ENCODE measurements at regions not wholly inside any gene's neighbourhood (a gene's known extent, or its start where the extent isn't known, plus 50 kb on each side); places are given as distances from the start of the nearest gene placed in this dataset.
A peak's percentile ranks its signal among the peaks of the same experiment; 100 is the strongest.

DNA sequence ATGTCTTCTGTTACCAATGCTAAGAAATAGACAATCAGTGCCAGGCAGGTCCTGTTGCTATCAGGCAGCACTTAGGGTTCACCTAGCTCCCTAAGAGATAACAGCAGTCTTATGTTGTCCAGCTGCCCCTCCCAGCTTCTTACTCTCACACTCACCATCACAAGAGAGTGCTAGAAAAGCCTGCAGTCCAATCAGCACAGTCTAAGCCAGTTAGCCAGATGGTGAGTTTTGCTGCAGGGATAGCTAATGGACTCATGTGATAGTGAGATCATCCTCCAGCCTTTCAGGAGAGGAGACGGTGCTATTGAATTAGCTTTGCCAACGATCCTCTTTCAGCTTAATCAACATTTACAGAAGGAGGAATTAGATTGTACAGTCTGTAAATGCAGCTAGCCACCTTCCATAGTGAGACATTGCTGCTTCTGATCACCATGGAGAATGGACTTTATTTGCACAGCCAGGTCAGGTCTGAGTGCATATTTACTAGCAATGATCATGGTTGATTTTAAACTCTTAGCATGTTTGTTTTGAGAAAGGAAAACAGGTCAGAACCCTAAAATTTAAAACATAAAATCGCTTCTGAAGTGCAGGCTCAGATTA is 438.3 kb downstream of the CENPC start:
- Mint-ChIP-seq H3K27ac (no peak overlapping the region), H3K27me3 (ENCODE audit: low read depth in 3 of 3) (no peaks in the 10 kb centered on the region), H3K36me3 (no peaks in the 10 kb centered on the region), H3K9me3 (peaks cover 0 to 22% (median 11%) of the 10 kb centered on the region in 6 donors), H3K4me1 (no peaks in the 10 kb centered on the region), H3K4me3 (no peak overlapping the region)
- no peak for DNase-seq

DNA sequence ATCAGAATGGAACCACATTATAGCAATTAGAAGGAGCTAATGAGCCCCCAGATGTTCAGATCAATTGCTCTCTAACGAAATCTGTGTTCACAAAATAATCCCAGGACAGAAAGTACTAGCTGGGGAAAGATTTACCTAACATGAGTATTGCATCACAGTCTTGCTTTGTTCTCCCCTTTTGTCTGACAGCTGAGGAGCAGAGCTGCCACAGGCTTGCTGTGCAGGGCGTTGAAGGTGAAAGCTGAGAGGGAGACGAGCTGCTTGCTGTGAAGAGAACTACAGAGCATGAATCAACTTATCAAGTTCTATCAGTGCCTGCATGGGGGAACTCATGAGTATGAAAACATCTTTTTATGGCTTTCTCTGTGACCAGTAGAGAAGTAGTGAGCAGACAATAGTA is 441.2 kb downstream of the CENPC start:
- H3K36me3 Mint-ChIP-seq: no peaks in the 10 kb centered on the region
- H3K4me1 Mint-ChIP-seq: no peaks in the 10 kb centered on the region

DNA sequence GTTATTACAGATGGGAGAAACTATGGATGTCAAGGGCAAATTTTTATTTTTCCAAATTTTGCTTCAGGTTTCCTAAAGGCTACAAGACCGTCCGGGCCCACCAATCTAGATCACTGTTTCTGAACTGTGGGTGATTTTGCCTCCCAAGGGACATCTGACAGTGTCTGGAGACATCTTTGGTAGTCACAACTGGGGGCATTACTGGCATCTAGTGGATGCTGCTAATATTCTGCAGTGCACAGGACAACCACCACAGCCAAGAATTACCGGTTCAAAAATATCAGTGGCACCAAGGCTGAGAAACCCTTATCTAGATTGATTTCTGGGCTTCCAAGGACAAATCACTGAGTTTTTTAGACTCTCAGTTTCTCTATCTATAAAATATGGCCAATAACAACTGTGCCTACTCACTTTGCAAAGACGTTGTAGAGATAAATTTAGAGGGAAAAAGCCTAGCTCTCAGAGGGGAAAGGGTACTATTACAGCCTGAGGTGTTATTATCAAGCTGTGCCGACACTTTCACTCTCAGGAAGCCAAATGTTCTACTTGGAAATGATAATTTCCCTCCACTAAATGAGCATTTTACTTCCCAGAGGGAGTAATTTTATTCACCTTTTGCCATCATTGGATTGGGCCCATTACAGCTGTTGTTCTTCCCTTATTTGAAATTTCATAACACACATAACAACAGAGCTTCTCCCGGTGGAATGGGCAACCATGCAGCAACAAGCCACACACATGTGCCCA is 442.1 kb downstream of the CENPC start:
- no peaks in the 10 kb centered on the region for H3K36me3 Mint-ChIP-seq
- no peaks in the 10 kb centered on the region for H3K27me3 Mint-ChIP-seq (ENCODE audit: low read depth in 3 of 3)
- DNase-seq: no peak
- H3K4me1 Mint-ChIP-seq: no peaks in the 10 kb centered on the region
- no peak overlapping the region for H3K4me3 Mint-ChIP-seq
- no peak overlapping the region for H3K27ac Mint-ChIP-seq
- H3K9me3 Mint-ChIP-seq: peaks cover 0 to 10% (median 4%) of the 10 kb centered on the region in 6 donors

More for the DNA sequence above, 441.2 kb downstream of the CENPC start:
- H3K27ac Mint-ChIP-seq: no peak overlapping the region
- no peaks in the 10 kb centered on the region for H3K27me3 Mint-ChIP-seq (ENCODE audit: low read depth in 3 of 3)
- no peak overlapping the region for H3K4me3 Mint-ChIP-seq
- no peak for DNase-seq
- peaks cover 0 to 10% (median 4%) of the 10 kb centered on the region in 6 donors for H3K9me3 Mint-ChIP-seq

DNA sequence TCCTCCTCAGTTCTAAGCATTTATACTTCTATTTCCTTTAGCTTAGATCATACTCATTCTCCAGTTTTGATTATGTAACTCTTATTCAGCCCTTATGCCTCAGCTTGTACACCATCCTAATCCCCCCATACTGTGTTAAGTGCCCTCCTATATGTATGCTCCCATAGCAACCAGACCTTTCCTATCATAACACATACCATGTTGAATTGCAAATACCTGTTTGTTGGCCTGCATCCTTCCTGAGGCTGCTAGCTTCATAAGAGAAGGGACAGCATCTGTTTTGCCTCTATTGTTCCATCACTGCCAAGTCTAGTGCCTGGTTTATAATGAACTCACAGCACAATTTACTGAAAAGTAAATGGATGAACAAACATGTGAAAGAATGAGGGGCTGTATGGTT is 443.7 kb downstream of the CENPC start:
- Mint-ChIP-seq H3K27me3 (ENCODE audit: low read depth in 3 of 3) (no peaks in the 10 kb centered on the region), H3K9me3 (peaks cover 0 to 10% (median 4%) of the 10 kb centered on the region in 6 donors), H3K4me1 (no peaks in the 10 kb centered on the region)

DNA sequence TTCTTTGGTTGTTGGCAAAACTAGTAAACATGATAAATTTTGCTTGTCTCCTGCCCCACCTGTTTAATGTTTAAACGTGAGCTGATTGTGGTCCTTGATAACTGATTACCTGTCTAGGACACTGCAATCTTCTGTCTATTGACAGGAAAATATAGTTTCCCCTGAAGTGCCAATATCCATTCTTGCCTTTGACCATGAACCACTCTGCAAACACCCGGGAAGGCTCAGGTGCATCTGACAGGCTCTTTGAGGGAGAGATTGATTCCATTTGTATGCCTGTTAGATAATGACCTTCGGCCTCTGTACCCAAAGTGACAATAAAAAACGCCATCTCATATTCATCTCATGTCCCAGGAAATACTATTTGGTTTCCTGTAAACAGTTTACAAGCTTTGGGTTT is 453.0 kb downstream of the CENPC start:
- Mint-ChIP-seq H3K4me1 (no peaks in the 10 kb centered on the region), H3K27me3 (ENCODE audit: low read depth in 3 of 3) (no peaks in the 10 kb centered on the region), H3K36me3 (no peaks in the 10 kb centered on the region), H3K27ac (no peak overlapping the region), H3K4me3 (no peak overlapping the region), H3K9me3 (peaks cover 0 to 6% (median 0%) of the 10 kb centered on the region in 6 donors)
- no peak for DNase-seq

More for the DNA sequence above, 443.7 kb downstream of the CENPC start:
- Mint-ChIP-seq H3K36me3 (no peaks in the 10 kb centered on the region), H3K27ac (no peak overlapping the region), H3K4me3 (no peak overlapping the region)
- no peak for DNase-seq

DNA sequence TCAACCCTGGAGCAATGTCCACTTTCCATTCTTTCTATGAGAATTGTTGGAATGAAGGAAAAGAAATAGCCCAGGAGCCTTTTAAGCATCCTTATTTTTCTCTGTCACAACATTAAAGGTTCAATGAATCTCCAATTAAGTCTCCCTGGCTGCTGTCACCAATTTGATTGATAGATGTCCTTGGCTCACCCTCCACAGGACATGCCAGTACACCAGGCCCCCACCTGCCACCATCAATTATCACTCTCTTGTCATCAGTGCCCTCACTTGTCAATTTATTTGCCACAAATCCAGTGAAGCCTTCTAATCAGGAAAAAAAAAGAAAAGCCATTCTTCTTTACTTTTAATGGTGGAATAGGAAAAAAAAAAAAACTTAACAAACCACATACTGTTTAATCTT is 453.6 kb downstream of the CENPC start:
- H3K4me3 Mint-ChIP-seq: no peak overlapping the region
- peaks cover 0 to 6% (median under 1%) of the 10 kb centered on the region in 6 donors for H3K9me3 Mint-ChIP-seq
- no peak for DNase-seq
- H3K4me1 Mint-ChIP-seq: no peaks in the 10 kb centered on the region
- no peaks in the 10 kb centered on the region for H3K27me3 Mint-ChIP-seq (ENCODE audit: low read depth in 3 of 3)
- H3K27ac Mint-ChIP-seq: no peak overlapping the region
- H3K36me3 Mint-ChIP-seq: no peaks in the 10 kb centered on the region

DNA sequence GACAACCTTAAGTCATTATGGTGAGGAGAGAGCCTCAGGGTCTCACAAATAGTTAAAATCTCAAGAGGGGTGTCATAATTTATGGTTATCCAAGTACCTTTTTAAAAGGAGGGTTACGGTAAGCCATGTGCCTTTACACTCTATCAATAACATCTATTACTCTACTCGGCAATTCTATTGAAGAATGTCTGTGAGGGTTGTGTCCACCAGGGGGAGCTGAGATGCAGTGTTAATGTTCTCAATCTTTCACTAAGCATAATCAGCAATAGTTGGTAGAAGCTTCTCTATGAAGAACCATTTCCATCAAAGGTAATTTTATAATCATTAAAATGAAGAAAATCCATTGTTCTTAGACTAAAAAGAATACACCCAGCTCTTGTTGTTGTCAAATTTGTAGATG is 457.4 kb downstream of the CENPC start:
- H3K4me1 Mint-ChIP-seq: no peaks in the 10 kb centered on the region
- no peak overlapping the region for H3K27ac Mint-ChIP-seq
- H3K36me3 Mint-ChIP-seq: no peaks in the 10 kb centered on the region
- H3K9me3 Mint-ChIP-seq: peaks cover 0 to 7% (median under 1%) of the 10 kb centered on the region in 6 donors
- no peak overlapping the region for H3K4me3 Mint-ChIP-seq
- H3K27me3 Mint-ChIP-seq (ENCODE audit: low read depth in 3 of 3): no peaks in the 10 kb centered on the region
- peak in 1 of 3 donors; percentile 1 for DNase-seq

DNA sequence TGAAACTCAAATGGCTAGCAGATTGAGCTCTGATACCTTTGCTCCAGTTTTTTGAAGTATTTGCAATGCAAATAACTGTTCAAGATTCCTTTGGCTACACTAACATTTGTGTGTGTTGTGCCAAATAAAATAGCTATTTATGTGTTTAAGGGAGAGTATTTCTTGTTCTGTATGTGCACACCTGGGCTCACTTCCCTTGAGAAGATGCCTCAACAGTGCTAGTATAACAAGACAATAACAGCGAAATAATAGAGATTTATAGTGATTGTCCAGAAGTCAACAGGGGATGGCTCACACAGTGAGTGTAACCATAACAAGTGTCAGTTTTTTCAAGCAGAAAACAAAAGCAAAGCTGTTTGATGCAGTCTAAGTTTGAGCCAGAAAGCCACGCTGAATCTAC is 460.5 kb downstream of the CENPC start:
- H3K4me3 Mint-ChIP-seq: no peak overlapping the region
- H3K4me1 Mint-ChIP-seq: no peaks in the 10 kb centered on the region
- DNase-seq: no peak
- H3K36me3 Mint-ChIP-seq: no peaks in the 10 kb centered on the region
- no peaks in the 10 kb centered on the region for H3K27me3 Mint-ChIP-seq (ENCODE audit: low read depth in 3 of 3)
- no peak overlapping the region for H3K27ac Mint-ChIP-seq
- H3K9me3 Mint-ChIP-seq: peaks cover 0 to 13% (median 2%) of the 10 kb centered on the region in 6 donors

DNA sequence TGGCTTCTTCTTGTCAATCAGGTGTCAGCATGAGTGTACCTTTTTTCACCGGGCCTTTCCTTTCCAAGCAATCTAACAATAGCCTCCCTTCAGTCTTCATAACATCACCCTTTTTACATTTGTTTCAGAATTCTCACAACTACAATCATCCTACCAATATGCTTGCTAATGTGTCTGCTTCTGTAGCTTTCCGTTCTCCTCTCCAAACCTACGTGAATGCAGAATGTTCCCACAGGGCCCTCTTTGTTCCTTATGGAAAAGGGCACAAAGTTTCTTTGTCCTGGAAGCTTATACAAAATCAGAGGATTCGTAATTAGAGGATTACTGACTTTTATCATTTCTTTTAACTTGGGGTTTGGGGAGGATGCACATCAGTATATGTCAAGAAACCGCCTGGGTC is 461.8 kb downstream of the CENPC start:
- DNase-seq: no peak
- Mint-ChIP-seq H3K36me3 (no peaks in the 10 kb centered on the region), H3K27ac (no peak overlapping the region), H3K9me3 (peaks cover 0 to 13% (median 2%) of the 10 kb centered on the region in 6 donors), H3K27me3 (ENCODE audit: low read depth in 3 of 3) (no peaks in the 10 kb centered on the region), H3K4me1 (no peaks in the 10 kb centered on the region), H3K4me3 (no peak overlapping the region)

DNA sequence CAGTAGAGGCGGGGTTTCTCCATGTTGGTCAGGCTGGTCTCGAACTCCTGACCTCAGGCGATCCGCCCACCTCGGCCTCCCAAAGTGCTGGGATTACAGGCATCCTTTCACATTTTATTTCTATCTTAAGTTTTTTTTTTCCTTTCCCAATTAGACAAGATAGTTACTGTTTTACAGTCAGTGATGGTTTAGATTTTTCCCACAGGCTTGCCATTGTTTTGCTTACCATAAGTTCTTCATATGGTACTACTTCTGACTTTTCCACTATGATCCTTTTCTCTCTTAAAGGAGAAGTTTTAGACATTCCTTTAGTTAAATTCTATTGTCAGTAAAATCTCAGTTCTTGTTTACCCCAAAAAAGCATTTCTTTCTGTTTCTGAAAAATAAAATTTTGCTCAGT is 462.6 kb downstream of the CENPC start:
- Mint-ChIP-seq H3K9me3 (peaks cover 0 to 13% (median 2%) of the 10 kb centered on the region in 6 donors), H3K36me3 (no peaks in the 10 kb centered on the region), H3K27ac (no peak overlapping the region), H3K4me1 (no peaks in the 10 kb centered on the region), H3K4me3 (no peak overlapping the region), H3K27me3 (ENCODE audit: low read depth in 3 of 3) (no peaks in the 10 kb centered on the region)
- DNase-seq: no peak

DNA sequence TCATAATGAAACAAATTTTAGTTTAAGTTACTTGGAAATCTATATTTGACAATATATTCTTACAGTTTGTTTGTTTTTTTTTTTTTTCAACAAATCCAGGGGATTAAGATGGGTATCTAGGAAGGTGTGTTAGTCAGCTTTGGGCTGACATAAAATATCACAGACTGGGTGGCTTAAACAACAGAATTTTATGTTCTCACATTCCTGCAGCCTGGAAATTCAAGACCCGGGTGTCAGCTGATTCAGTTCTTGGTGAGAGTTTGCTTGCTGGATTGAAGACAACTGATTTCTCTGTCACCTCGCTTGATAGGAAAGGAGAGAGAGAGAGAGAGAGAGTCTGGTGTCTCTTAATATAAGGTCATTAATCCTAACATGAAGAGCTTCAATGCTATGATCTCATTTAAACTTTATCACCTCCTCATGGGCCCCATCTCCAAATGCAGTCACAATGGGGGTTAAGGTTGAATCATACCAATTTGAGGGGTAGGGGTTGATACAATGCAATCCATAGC is 465.2 kb downstream of the CENPC start:
- Mint-ChIP-seq H3K27ac (no peak overlapping the region), H3K9me3 (peaks cover 0 to 13% (median 0%) of the 10 kb centered on the region in 6 donors), H3K4me3 (no peak overlapping the region), H3K4me1 (no peaks in the 10 kb centered on the region), H3K27me3 (ENCODE audit: low read depth in 3 of 3) (no peaks in the 10 kb centered on the region), H3K36me3 (no peaks in the 10 kb centered on the region)
- DNase-seq: no peak

DNA sequence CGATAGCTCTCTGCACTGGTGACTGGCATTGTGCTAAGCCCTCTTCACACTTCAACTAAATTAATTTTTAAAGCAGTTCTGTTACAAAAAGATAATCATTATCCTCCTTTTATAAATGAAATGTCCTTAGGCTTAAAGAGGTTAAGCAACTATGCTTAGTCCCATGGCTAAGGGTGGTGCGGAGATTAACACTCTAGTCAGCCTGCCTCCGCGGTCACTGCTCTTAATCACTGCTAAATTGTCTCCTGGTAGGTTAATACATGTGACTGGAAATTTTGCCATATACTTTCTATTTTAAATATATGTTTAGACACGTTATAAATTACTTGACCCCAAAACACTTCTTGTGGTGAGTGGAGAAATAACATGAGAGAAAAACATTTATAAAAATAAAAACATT is 473.7 kb downstream of the CENPC start:
- Mint-ChIP-seq H3K27ac (no peak overlapping the region), H3K4me3 (no peak overlapping the region), H3K4me1 (no peaks in the 10 kb centered on the region), H3K9me3 (peaks cover 0 to 27% (median 15%) of the 10 kb centered on the region in 6 donors), H3K36me3 (no peaks in the 10 kb centered on the region), H3K27me3 (ENCODE audit: low read depth in 3 of 3) (no peaks in the 10 kb centered on the region)
- no peak for DNase-seq

DNA sequence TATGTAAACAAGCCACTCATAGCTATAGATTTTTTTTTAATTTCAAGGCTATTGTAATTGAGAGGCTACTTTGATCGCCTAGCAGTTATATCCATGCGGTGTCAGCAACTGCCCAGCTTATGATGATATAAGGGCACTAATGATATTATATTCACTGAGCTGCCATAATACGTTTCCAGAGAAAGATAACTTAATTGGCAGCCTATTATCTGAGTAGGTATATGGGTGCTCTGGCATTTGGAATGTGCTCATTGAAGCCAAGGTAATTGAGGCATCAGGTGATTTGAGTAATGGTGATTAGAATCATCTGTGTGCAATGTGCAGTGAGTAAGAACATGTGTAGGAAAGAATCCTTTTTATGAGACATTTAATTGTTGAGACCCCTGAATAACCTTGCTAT is 490.0 kb downstream of the CENPC start:
- Mint-ChIP-seq H3K9me3 (peaks cover 0 to 8% (median 2%) of the 10 kb centered on the region in 6 donors), H3K4me1 (no peaks in the 10 kb centered on the region), H3K27me3 (ENCODE audit: low read depth in 3 of 3) (peaks cover 0 to 2% (median 0%) of the 10 kb centered on the region in 3 donors), H3K27ac (no peak overlapping the region), H3K36me3 (no peaks in the 10 kb centered on the region), H3K4me3 (no peak overlapping the region)
- DNase-seq: no peak

DNA sequence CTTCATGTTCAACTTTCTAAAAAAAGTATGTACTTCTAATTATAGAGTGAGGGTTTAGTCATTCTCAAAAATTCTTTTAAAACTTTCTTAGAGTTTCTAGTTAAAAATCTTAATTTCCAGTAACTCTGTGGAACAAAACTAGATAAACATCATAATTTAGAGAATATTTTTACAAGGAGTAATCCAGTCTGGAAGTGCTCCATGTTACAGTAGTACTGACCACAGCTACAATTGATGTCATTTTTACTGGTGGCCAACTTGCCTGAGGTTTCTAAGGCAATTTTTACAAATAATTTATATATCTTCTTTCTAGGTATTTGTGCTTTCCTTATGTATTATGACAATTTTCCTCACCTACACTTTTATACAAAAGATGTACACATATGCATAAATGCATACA is 490.4 kb downstream of the CENPC start:
- peaks cover 0 to 2% (median 0%) of the 10 kb centered on the region in 3 donors for H3K27me3 Mint-ChIP-seq (ENCODE audit: low read depth in 3 of 3)
- no peak overlapping the region for H3K4me3 Mint-ChIP-seq
- no peak overlapping the region for H3K27ac Mint-ChIP-seq
- no peaks in the 10 kb centered on the region for H3K36me3 Mint-ChIP-seq
- H3K4me1 Mint-ChIP-seq: no peaks in the 10 kb centered on the region
- peaks cover 0 to 9% (median 2%) of the 10 kb centered on the region in 6 donors for H3K9me3 Mint-ChIP-seq
- no peak for DNase-seq

Measured in immature natural killer cell (primary cell).